HCT116 (cell line): ENCODE measurements at regions not wholly inside any gene's neighbourhood (a gene's known extent, or its start where the extent isn't known, plus 50 kb on each side); places are given as distances from the start of the nearest gene placed in this dataset.

Source experiments
- CTCF ChIP-seq, 3 experiments: fragments of 200-600 bp in 1 of 3; sonication (generic) in 1 of 3; IDR thresholded peaks in 2 of 3; conservative IDR thresholded peaks in 1 of 3; 2 replicates each; pipeline ENCODE4 v1.5.1; 2012 to 2017; ENCODE audit warnings: low read depth in 2 of 3, low read length in 2 of 3, antibody characterized with exemption in 1 of 3, borderline replicate concordance in 1 of 3, control low read depth in 1 of 3, mild to moderate bottlenecking in 1 of 3, mixed read lengths in 1 of 3, mixed run types in 1 of 3, moderate library complexity in 1 of 3; ENCODE audit not compliant: insufficient read depth in 1 of 3
- EZH2 ChIP-seq: fragments of 200-600 bp; sonication (generic); IDR thresholded peaks from 2 replicates; pipeline ENCODE4 v1.6.1; 2017; ENCODE audit warnings: antibody characterized with exemption, mixed run types
- EZH2phosphoT487 ChIP-seq: fragments of 200-600 bp; IDR thresholded peaks from 2 replicates; pipeline ENCODE4 v1.6.1; 2018; ENCODE audit warnings: antibody characterized with exemption, borderline replicate concordance
- POLR2A ChIP-seq: IDR thresholded peaks from 2 replicates; pipeline ENCODE4 v1.7.0; 2011; ENCODE audit warnings: borderline replicate concordance; ENCODE audit not compliant: insufficient read depth, insufficient read length; ENCODE audit errors: extremely low read depth
- POLR2AphosphoS5 ChIP-seq: IDR thresholded peaks from 2 replicates; pipeline ENCODE4 v1.6.1; 2011; ENCODE audit warnings: mild to moderate bottlenecking, low read depth, low read length, moderate library complexity
- REST ChIP-seq: IDR thresholded peaks from 2 replicates; pipeline ENCODE4 v1.6.1; 2012; ENCODE audit warnings: low read depth
- SP1 ChIP-seq: IDR thresholded peaks from 2 replicates; pipeline ENCODE4 v1.6.1; 2012; ENCODE audit warnings: low read depth
- TCF7L2 ChIP-seq: IDR thresholded peaks from 2 replicates; pipeline ENCODE4 v1.7.0; 2011; ENCODE audit warnings: borderline replicate concordance, inconsistent platforms; ENCODE audit not compliant: insufficient read depth, insufficient read length; ENCODE audit errors: extremely low read depth
- ZBTB33 ChIP-seq: IDR thresholded peaks from 2 replicates; pipeline ENCODE4 v1.6.1; 2011; ENCODE audit warnings: mild to moderate bottlenecking, low read length, moderate library complexity; ENCODE audit not compliant: insufficient replicate concordance; ENCODE audit errors: extremely low read depth

- no peak for TF ChIP-seq EZH2
- TF ChIP-seq CTCF (IDR thresholded peaks at IDR 0.05 in 2 of 3, conservative IDR thresholded peaks at IDR 0.05 in 1 of 3; ENCODE audit: borderline replicate concordance in 1 of 3, insufficient read depth in 1 of 3, low read depth in 2 of 3, low read length in 2 of 3), result no peak
- no peak for TF ChIP-seq POLR2AphosphoS5
- no peak for TF ChIP-seq TCF7L2
- no peak for TF ChIP-seq SP1
- TF ChIP-seq EZH2phosphoT487, result no peak
- no peak for TF ChIP-seq ZBTB33
- no peak for TF ChIP-seq POLR2A
- no peak for TF ChIP-seq REST
These were observed 494.0 kb upstream of the TGFBR2 start for GRCh38 chr3:30112411-30112810.
